HEK293 (cell line): ENCODE measurements at regions not wholly inside any gene's neighbourhood (a gene's known extent, or its start where the extent isn't known, plus 50 kb on each side); places are given as distances from the start of the nearest gene placed in this dataset.

Source experiments
- CTCF ChIA-PET: fragments of 350-600 bp; formaldehyde crosslinking; extraction: SDS; loops from one replicate; lab custom pipeline; 2021; ENCODE audit warnings: antibody characterized with exemption; lab: Yijun Ruan, JAX
- POLR2A ChIA-PET: fragments of 300-600 bp; formaldehyde crosslinking; extraction: SDS; loops from one replicate; lab custom pipeline; 2020; ENCODE audit warnings: antibody characterized with exemption, inconsistent platforms; lab: Yijun Ruan, JAX
- H3K27ac ChIP-seq: fragments of 200-500 bp; sonication (Bioruptor generic); 2 replicates; pipeline ENCODE4 v1.5.1; 2014; ENCODE audit warnings: low read depth, low read length, control low read depth, inconsistent platforms; ENCODE audit errors: extremely low read depth
- H3K36me3 ChIP-seq, 2 experiments: fragments of 200-500 bp in 1 of 2; sonication (Bioruptor generic) in 1 of 2; 1 replicate in 1 of 2; 2 replicates in 1 of 2; pipeline ENCODE4 v1.5.1; 2014 to 2017; ENCODE audit warnings: inconsistent platforms in 2 of 2, low read length in 2 of 2; ENCODE audit not compliant: control insufficient read depth in 2 of 2, insufficient read depth in 1 of 2
- H3K4me1 ChIP-seq: fragments of 200-500 bp; sonication (Bioruptor generic); 2 replicates; pipeline ENCODE4 v1.5.1; 2014; ENCODE audit warnings: mild to moderate bottlenecking, low read length, inconsistent platforms; ENCODE audit not compliant: control insufficient read depth, insufficient read depth
- H3K4me3 ChIP-seq: 2 replicates; pipeline ENCODE4 v1.5.1; 2011; ENCODE audit warnings: low read depth, mild to moderate bottlenecking, control low read depth, low read length, moderate library complexity
- H3K9me3 ChIP-seq: fragments of 200-500 bp; sonication (Bioruptor generic); 2 replicates; pipeline ENCODE4 v1.5.1; 2014; ENCODE audit warnings: low read depth, low read length, inconsistent platforms; ENCODE audit not compliant: control insufficient read depth, insufficient read depth
- OSR2 ChIP-seq: fragments of 450-650 bp; formaldehyde crosslinking; IDR thresholded peaks from 2 replicates; pipeline ENCODE4 v1.5.1; 2016; ENCODE audit warnings: missing biosample characterization, missing genetic modification characterization
- PRDM1 ChIP-seq: fragments of 450-650 bp; formaldehyde crosslinking; IDR thresholded peaks from 2 replicates; pipeline ENCODE4; 2016; ENCODE audit warnings: missing biosample characterization, missing genetic modification characterization
- PRDM2 ChIP-seq: fragments of 450-650 bp; formaldehyde crosslinking; IDR thresholded peaks from 2 replicates; pipeline ENCODE4 v1.5.1; 2016; ENCODE audit warnings: missing biosample characterization, missing genetic modification characterization, borderline replicate concordance
- SALL2 ChIP-seq: fragments of 450-650 bp; formaldehyde crosslinking; IDR thresholded peaks from 2 replicates; pipeline ENCODE4 v1.5.0; 2017; ENCODE audit warnings: missing biosample characterization, mild to moderate bottlenecking, missing genetic modification characterization, borderline replicate concordance
- SP2 ChIP-seq: fragments of 450-650 bp; formaldehyde crosslinking; IDR thresholded peaks from 2 replicates; pipeline ENCODE4 v1.5.1; 2016; ENCODE audit warnings: missing biosample characterization, missing genetic modification characterization
- SP3 ChIP-seq: fragments of 450-650 bp; formaldehyde crosslinking; IDR thresholded peaks from 2 replicates; pipeline ENCODE4 v1.5.1; 2016; ENCODE audit warnings: missing biosample characterization, missing genetic modification characterization
- ZBTB21 ChIP-seq: fragments of 450-650 bp; formaldehyde crosslinking; IDR thresholded peaks from 2 replicates; pipeline ENCODE4 v1.5.1; 2017; ENCODE audit warnings: missing biosample characterization, missing genetic modification characterization
- ZBTB48 ChIP-seq: fragments of 450-650 bp; formaldehyde crosslinking; IDR thresholded peaks from 2 replicates; pipeline ENCODE4 v1.5.1; 2016; ENCODE audit warnings: missing biosample characterization, missing genetic modification characterization
- ZBTB6 ChIP-seq: fragments of 450-650 bp; formaldehyde crosslinking; IDR thresholded peaks from 2 replicates; pipeline ENCODE4 v1.5.1; 2017; ENCODE audit warnings: missing biosample characterization, missing genetic modification characterization
- ZBTB8A ChIP-seq: fragments of 450-650 bp; formaldehyde crosslinking; IDR thresholded peaks from 2 replicates; pipeline ENCODE4 v1.5.1; 2016; ENCODE audit warnings: missing biosample characterization, missing genetic modification characterization
- ZEB2 ChIP-seq: fragments of 450-650 bp; formaldehyde crosslinking; IDR thresholded peaks from 2 replicates; pipeline ENCODE4 v1.5.1; 2016; ENCODE audit warnings: missing biosample characterization, missing genetic modification characterization
- ZFP41 ChIP-seq: fragments of 450-650 bp; formaldehyde crosslinking; IDR thresholded peaks from 2 replicates; pipeline ENCODE4 v1.5.1; 2016; ENCODE audit warnings: missing biosample characterization, missing genetic modification characterization, borderline replicate concordance
- ZNF157 ChIP-seq: fragments of 450-650 bp; formaldehyde crosslinking; IDR thresholded peaks from 2 replicates; pipeline ENCODE4 v1.5.1; 2016; ENCODE audit warnings: missing biosample characterization, missing genetic modification characterization
- ZNF26 ChIP-seq: fragments of 450-650 bp; formaldehyde crosslinking; IDR thresholded peaks from 2 replicates; pipeline ENCODE4 v1.5.1; 2016; ENCODE audit warnings: missing biosample characterization, missing genetic modification characterization
- ZNF324 ChIP-seq: fragments of 450-650 bp; formaldehyde crosslinking; IDR thresholded peaks from 2 replicates; pipeline ENCODE4 v1.5.1; 2016; ENCODE audit warnings: missing biosample characterization, missing genetic modification characterization
- ZNF335 ChIP-seq: fragments of 450-650 bp; formaldehyde crosslinking; conservative IDR thresholded peaks from 2 replicates; pipeline ENCODE4 v1.5.1; 2016; ENCODE audit warnings: missing biosample characterization, missing genetic modification characterization
- ZNF398 ChIP-seq: fragments of 450-650 bp; formaldehyde crosslinking; IDR thresholded peaks from 2 replicates; pipeline ENCODE4 v1.5.1; 2017; ENCODE audit warnings: missing biosample characterization, missing genetic modification characterization
- ZNF48 ChIP-seq: fragments of 450-650 bp; formaldehyde crosslinking; IDR thresholded peaks from 2 replicates; pipeline ENCODE4 v1.5.1; 2016; ENCODE audit warnings: missing biosample characterization, missing genetic modification characterization
- ZNF571 ChIP-seq: fragments of 450-650 bp; formaldehyde crosslinking; IDR thresholded peaks from 2 replicates; pipeline ENCODE4 v1.5.0; 2017; ENCODE audit warnings: missing biosample characterization, missing genetic modification characterization
- ZNF624 ChIP-seq: fragments of 450-650 bp; formaldehyde crosslinking; IDR thresholded peaks from 2 replicates; pipeline ENCODE4 v1.5.1; 2017; ENCODE audit warnings: missing biosample characterization, missing genetic modification characterization
- ZNF768 ChIP-seq: fragments of 450-650 bp; formaldehyde crosslinking; IDR thresholded peaks from 2 replicates; pipeline ENCODE4 v1.5.1; 2018; ENCODE audit warnings: missing biosample characterization, mild to moderate bottlenecking, missing genetic modification characterization
- TF ChIP-seq, protein P1 (sequence below): fragments of 450-650 bp; formaldehyde crosslinking; IDR thresholded peaks from 2 replicates; pipeline ENCODE4 v1.5.1; 2016; ENCODE audit warnings: missing biosample characterization, missing genetic modification characterization

DNA sequence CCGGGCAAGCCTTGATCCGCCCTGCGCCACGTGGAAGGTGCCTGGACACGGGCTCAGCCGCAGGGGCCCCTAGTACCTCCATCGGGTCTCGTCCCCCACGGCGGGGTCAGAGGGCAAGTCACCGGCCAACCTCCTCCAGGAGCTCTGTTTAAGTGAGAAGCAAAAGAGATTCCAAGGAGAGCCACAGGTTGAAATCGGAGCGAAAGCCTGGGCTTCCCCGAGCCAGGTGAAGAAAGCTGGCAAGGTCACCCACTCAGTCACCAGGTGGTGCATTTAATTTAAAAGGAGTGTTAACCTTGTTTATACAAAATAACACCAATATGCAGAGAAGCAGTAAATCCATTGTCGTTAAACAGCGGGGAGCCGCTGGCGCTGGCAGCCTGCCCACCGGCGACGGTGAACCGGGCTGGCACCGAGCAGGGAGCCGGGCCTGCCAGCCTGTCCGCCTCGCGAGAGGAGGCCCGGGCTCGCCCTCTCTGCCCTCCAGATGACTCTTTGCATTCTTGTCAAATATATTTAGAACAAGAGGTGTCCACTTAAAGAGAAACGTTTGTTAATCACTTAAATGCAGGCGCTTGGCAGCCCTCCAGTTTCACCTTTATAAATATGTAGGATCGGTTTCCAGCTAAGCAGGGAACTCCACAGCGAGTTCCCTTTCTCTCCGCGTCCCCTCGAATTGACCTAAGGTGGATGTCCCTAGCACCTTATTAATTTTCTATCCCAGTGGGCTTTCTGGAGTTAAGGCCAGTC is 277.3 kb upstream of the NR2F2 start (continued):
- no peak for TF ChIP-seq ZBTB6
- TF ChIP-seq ZNF48 (tag by site-specific recombination), result no peak
- TF ChIP-seq ZBTB8A (tag by site-specific recombination), result peak; percentile 90
- no peak for TF ChIP-seq ZNF571 (tag by site-specific recombination)
- TF ChIP-seq SP2 (tag by site-specific recombination), result no peak
- no peak for TF ChIP-seq SALL2 (tag by site-specific recombination)
- no peak for TF ChIP-seq ZNF768 (tag by site-specific recombination)
- peak; percentile 41; the same call in 1 of the 2 replicates for TF ChIP-seq ZBTB21 (tag by site-specific recombination)
- no peak for TF ChIP-seq ZFP41 (tag by site-specific recombination)
- TF ChIP-seq ZNF624 (tag by site-specific recombination), result 0 out of 2 replicates have a peak, but pooled peaks have one; percentile 9
- TF ChIP-seq, protein P1, sequence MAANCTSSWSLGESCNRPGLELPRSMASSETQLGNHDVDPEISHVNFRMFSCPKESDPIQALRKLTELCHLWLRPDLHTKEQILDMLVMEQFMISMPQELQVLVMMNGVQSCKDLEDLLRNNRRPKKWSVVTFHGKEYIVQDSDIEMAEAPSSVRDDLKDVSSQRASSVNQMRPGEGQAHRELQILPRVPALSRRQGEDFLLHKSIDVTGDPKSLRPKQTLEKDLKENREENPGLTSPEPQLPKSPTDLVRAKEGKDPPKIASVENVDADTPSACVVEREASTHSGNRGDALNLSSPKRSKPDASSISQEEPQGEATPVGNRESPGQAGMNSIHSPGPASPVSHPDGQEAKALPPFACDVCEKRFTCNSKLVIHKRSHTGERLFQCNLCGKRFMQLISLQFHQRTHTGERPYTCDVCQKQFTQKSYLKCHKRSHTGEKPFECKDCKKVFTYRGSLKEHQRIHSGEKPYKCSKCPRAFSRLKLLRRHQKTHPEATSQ (tag by site-specific recombination), result 0 out of 2 replicates have a peak, but pooled peaks have one; percentile 31
- TF ChIP-seq SP3, result peak; percentile 20; the same call in 1 of the 2 replicates

- POLR2A ChIA-PET, result interaction anchor here (0.7 to 1.1 kb wide), 3 partner anchors 18 to 273 kb away, joined by 4 to 9 read pairs (median 4); no protein-coding TSS in a partner anchor
- Histone ChIP-seq H3K27ac (peak overlapping the region; percentile 98), H3K36me3 (no peaks in the 10 kb centered on the region), H3K9me3 (no peaks in the 10 kb centered on the region), H3K4me3 (no peak overlapping the region), H3K4me1 (peaks cover 18% of the 10 kb centered on the region)
- CTCF ChIA-PET, result interaction anchor here (0.5 to 1.5 kb wide), 5 partner anchors 20 to 750 kb away, joined by 3 to 5 read pairs (median 3); no protein-coding TSS in a partner anchor
- TF ChIP-seq OSR2, result peak; percentile 6; the same call in 1 of the 2 replicates
- TF ChIP-seq PRDM2, result no peak
- TF ChIP-seq ZNF398, result no peak
- 0 out of 2 replicates have a peak, but pooled peaks have one; percentile 42 for TF ChIP-seq PRDM1 (tag by site-specific recombination)
- TF ChIP-seq ZBTB48 (tag by site-specific recombination), result peak; percentile 12; the same call in 1 of the 2 replicates
- no peak for TF ChIP-seq ZEB2 (tag by site-specific recombination)
- TF ChIP-seq ZNF335, result peak; percentile 6; the same call in 1 of the 2 replicates
- TF ChIP-seq ZNF324, result no peak
- no peak for TF ChIP-seq ZNF157 (tag by site-specific recombination)
- TF ChIP-seq ZNF26 (tag by site-specific recombination), result no peak
Measured at GRCh38 chr15:96053781-96054428, 276.6 kb upstream of the NR2F2 start.
